ENCODE measurements at regions not wholly inside any gene's neighbourhood (a gene's known extent, or its start where the extent isn't known, plus 50 kb on each side); places are given as distances from the start of the nearest gene placed in this dataset.
"Not testable (repeated sequence)": the region's sequence is repeated elsewhere in the genome, so short reads cannot be mapped to it uniquely, and the experiment has no call there.

DNA sequence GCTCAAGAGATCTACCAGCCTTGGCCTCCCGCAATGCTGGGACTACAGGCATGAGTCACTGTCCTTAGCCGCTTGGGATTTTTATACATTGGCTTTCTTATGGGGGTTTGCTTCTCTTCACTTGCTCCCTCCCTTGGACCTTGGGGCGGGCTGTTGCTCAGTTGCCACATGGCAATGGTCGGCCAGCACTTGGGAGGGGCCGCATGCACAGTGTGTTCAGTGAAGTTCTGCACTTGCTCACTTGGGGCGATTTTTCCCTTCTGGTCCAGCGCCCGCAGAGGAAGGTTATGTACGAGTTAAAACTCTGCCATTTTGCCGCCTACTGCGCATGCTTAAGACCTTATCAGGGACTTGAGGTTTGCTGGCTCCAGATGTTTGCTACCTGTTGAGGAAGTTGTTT lies 1367.6 kb upstream of the CDH8 start:
- Histone ChIP-seq H3K79me2 (ENCODE audit: low read length) (no peaks in the 10 kb centered on the region), H4K20me1 (ENCODE audit: insufficient read depth, low read length) (no peaks in the 10 kb centered on the region), H3F3A (ENCODE audit: insufficient read depth, low read length) (no peaks in the 10 kb centered on the region), H3K4me1 (ENCODE audit: low read length) (no peaks in the 10 kb centered on the region), H3K9me3 (replicated peaks; ENCODE audit: insufficient read depth, low read length) (no peaks in the 10 kb centered on the region), H3K36me3 (replicated peaks; ENCODE audit: insufficient read depth, low read length) (no peaks in the 10 kb centered on the region), H3K9ac (ENCODE audit: low read length) (no peak overlapping the region), H2AFZ (ENCODE audit: low read length) (no peak overlapping the region), H3K4me3 (ENCODE audit: low read length) (no peak overlapping the region), H3K4me2 (ENCODE audit: low read depth, low read length) (no peak overlapping the region), H3K9me2 (replicated peaks; ENCODE audit: insufficient read depth, low read length) (no peaks in the 10 kb centered on the region), H3K27me3 (replicated peaks; ENCODE audit: insufficient read depth, low read length) (no peaks in the 10 kb centered on the region), H3K27ac (ENCODE audit: low read length) (no peak overlapping the region)
- DNase-seq, result no peak
- TF ChIP-seq EZH2 (optimal IDR thresholded peaks at IDR 0.05; ENCODE audit: low read depth, low read length), result no peak
- TF ChIP-seq, protein P1, sequence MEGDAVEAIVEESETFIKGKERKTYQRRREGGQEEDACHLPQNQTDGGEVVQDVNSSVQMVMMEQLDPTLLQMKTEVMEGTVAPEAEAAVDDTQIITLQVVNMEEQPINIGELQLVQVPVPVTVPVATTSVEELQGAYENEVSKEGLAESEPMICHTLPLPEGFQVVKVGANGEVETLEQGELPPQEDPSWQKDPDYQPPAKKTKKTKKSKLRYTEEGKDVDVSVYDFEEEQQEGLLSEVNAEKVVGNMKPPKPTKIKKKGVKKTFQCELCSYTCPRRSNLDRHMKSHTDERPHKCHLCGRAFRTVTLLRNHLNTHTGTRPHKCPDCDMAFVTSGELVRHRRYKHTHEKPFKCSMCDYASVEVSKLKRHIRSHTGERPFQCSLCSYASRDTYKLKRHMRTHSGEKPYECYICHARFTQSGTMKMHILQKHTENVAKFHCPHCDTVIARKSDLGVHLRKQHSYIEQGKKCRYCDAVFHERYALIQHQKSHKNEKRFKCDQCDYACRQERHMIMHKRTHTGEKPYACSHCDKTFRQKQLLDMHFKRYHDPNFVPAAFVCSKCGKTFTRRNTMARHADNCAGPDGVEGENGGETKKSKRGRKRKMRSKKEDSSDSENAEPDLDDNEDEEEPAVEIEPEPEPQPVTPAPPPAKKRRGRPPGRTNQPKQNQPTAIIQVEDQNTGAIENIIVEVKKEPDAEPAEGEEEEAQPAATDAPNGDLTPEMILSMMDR (IDR thresholded peaks at IDR 0.05; ENCODE audit: low read length), result no peak
- no peak for TF ChIP-seq EZH2phosphoT487 (IDR thresholded peaks at IDR 0.05; ENCODE audit: low read length)

DNA sequence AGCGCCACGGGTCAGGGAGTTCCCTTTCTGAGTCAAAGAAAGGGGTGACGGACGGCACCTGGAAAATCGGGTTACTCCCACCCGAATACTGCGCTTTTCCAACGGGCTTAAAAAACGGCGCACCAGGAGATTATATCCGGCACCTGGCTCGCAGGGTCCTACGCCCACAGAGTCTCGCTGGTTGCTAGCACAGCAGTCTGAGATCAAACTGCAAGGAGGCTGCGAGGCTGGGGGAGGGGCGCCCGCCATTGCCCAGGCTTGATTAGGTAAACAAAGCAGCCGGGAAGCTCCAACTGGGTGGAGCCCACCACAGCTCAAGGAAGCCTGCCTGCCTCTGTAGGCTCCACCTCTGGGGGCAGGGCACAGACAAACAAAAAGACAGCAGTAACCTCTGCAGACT lies 1352.0 kb upstream of the CDH8 start:
- not testable (repeated sequence) for H3K27ac ChIP-seq (ENCODE audit: low read length)

DNA sequence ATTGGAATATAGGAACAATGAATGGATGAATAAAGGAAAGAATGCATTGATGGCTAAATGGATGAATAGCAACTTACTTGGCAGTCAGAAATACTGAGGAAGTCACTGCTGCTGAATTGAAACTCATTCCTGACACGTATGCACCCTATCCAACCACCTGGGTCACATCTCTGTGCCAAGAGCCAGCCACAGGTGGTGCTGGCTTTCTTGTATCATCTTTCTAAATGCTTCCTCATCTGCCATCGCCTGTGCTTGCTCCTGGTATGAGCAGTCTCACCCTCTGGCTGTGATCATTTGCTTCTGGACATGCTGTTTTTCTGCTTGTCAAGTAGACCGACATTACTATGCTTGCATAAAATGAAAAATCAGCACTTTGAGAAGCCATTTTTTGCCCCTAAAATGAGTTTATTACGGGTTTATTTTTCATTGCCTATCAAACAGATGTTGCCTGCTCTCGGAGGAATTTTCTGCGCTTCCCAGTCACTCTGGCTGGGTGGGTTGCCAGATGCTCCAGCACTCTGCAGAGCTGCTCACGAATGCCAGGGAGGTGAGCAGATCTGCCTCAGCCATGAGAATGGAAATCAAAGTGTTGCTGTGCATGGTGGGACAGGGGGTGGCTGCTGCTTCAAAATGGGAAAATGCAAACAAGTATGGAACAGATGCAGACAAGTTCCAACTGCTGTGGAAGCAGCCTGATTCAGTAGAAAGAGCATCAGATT lies 1349.6 kb upstream of the CDH8 start:
- Histone ChIP-seq H3K27me3 (replicated peaks; ENCODE audit: insufficient read depth, low read length) (no peaks in the 10 kb centered on the region), H3K9me2 (replicated peaks; ENCODE audit: insufficient read depth, low read length) (no peaks in the 10 kb centered on the region), H3K79me2 (ENCODE audit: low read length) (no peaks in the 10 kb centered on the region), H4K20me1 (ENCODE audit: insufficient read depth, low read length) (no peaks in the 10 kb centered on the region), H3K27ac (ENCODE audit: low read length) (no peak overlapping the region), H3K4me3 (ENCODE audit: low read length) (no peak overlapping the region), H3K4me1 (ENCODE audit: low read length) (no peaks in the 10 kb centered on the region), H3K9me3 (replicated peaks; ENCODE audit: insufficient read depth, low read length) (no peaks in the 10 kb centered on the region), H3K36me3 (replicated peaks; ENCODE audit: insufficient read depth, low read length) (no peaks in the 10 kb centered on the region), H2AFZ (ENCODE audit: low read length) (no peak overlapping the region), H3F3A (ENCODE audit: insufficient read depth, low read length) (no peaks in the 10 kb centered on the region), H3K9ac (ENCODE audit: low read length) (no peak overlapping the region), H3K4me2 (ENCODE audit: low read depth, low read length) (no peak overlapping the region)
- TF ChIP-seq EZH2phosphoT487 (IDR thresholded peaks at IDR 0.05; ENCODE audit: low read length), result no peak
- TF ChIP-seq EZH2 (optimal IDR thresholded peaks at IDR 0.05; ENCODE audit: low read depth, low read length), result no peak
- TF ChIP-seq, protein P1 (IDR thresholded peaks at IDR 0.05; ENCODE audit: low read length), result no peak
- DNase-seq, result peak; percentile 46

More for the DNA sequence above, 1352.0 kb upstream of the CDH8 start:
- not testable (repeated sequence) for H3K9ac ChIP-seq (ENCODE audit: low read length); DNase-seq; H3K4me1 ChIP-seq (ENCODE audit: low read length); H2AFZ ChIP-seq (ENCODE audit: low read length); H3K4me3 ChIP-seq (ENCODE audit: low read length); H3K79me2 ChIP-seq (ENCODE audit: low read length); H3K9me3 ChIP-seq (replicated peaks; ENCODE audit: insufficient read depth, low read length); H3K9me2 ChIP-seq (replicated peaks; ENCODE audit: insufficient read depth, low read length); H3K4me2 ChIP-seq (ENCODE audit: low read depth, low read length); H3K36me3 ChIP-seq (replicated peaks; ENCODE audit: insufficient read depth, low read length); H3K27me3 ChIP-seq (replicated peaks; ENCODE audit: insufficient read depth, low read length); H3F3A ChIP-seq (ENCODE audit: insufficient read depth, low read length); H4K20me1 ChIP-seq (ENCODE audit: insufficient read depth, low read length)

DNA sequence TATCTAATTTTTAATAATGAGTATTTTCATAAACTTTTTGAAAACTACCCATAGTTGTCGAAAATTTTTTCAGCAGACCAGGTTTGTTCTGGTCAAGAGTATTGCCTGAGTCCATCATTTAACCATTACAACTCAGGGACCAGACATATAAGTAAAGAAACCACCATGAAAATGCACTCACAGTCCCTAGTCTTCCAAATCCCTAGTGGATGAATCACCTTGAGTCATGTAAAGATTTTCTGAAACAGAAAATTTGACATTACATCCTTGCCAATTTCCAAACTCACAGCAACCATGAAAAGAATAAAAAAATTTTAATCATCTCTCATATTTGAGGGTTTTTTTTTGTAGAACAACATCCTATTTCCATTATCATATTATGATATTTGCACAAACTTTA lies 1337.5 kb upstream of the CDH8 start:
- H3K9me3 ChIP-seq (replicated peaks; ENCODE audit: insufficient read depth, low read length), result no peaks in the 10 kb centered on the region
- no peak overlapping the region for H3K4me2 ChIP-seq (ENCODE audit: low read depth, low read length)
- no peaks in the 10 kb centered on the region for H4K20me1 ChIP-seq (ENCODE audit: insufficient read depth, low read length)
- H3K9me2 ChIP-seq (replicated peaks; ENCODE audit: insufficient read depth, low read length), result no peaks in the 10 kb centered on the region
- H3K9ac ChIP-seq (ENCODE audit: low read length), result no peak overlapping the region
- no peak overlapping the region for H2AFZ ChIP-seq (ENCODE audit: low read length)
- no peaks in the 10 kb centered on the region for H3K36me3 ChIP-seq (replicated peaks; ENCODE audit: insufficient read depth, low read length)
- no peaks in the 10 kb centered on the region for H3K27me3 ChIP-seq (replicated peaks; ENCODE audit: insufficient read depth, low read length)
- H3F3A ChIP-seq (ENCODE audit: insufficient read depth, low read length), result no peaks in the 10 kb centered on the region
- H3K27ac ChIP-seq (ENCODE audit: low read length), result no peak overlapping the region
- H3K4me3 ChIP-seq (ENCODE audit: low read length), result no peak overlapping the region
- TF ChIP-seq, protein P1 (IDR thresholded peaks at IDR 0.05; ENCODE audit: low read length), result no peak
- TF ChIP-seq EZH2phosphoT487 (IDR thresholded peaks at IDR 0.05; ENCODE audit: low read length), result no peak
- TF ChIP-seq EZH2 (optimal IDR thresholded peaks at IDR 0.05; ENCODE audit: low read depth, low read length), result no peak
- DNase-seq, result no peak
- no peaks in the 10 kb centered on the region for H3K79me2 ChIP-seq (ENCODE audit: low read length)
- H3K4me1 ChIP-seq (ENCODE audit: low read length), result no peaks in the 10 kb centered on the region
